Gastroesophageal sphincter (tissue), 3 donors: ENCODE measurements at regions not wholly inside any gene's neighbourhood (a gene's known extent, or its start where the extent isn't known, plus 50 kb on each side); places are given as distances from the start of the nearest gene placed in this dataset.

Source experiments
- POLR2A ChIP-seq, 2 donors: fragments of 450-650 bp; IDR thresholded peaks; one replicate each; pipeline ENCODE4 v1.6.1; 2017; ENCODE audit warnings: antibody characterized with exemption in 2 of 2, mild to moderate bottlenecking in 2 of 2, moderate library complexity in 1 of 2
- POLR2AphosphoS5 ChIP-seq: sonication (generic); formaldehyde crosslinking; IDR thresholded peaks from one replicate; pipeline ENCODE4 v1.6.1; 2017; ENCODE audit warnings: antibody characterized with exemption
- TF ChIP-seq, protein P1 (sequence below), 4 experiments: fragments of 200-600 bp in 2 of 4; fragments of 450-650 bp in 2 of 4; sonication (generic) in 1 of 4; IDR thresholded peaks; one replicate each; pipeline ENCODE4 v1.5.1; 2017 to 2019; ENCODE audit warnings: antibody characterized with exemption in 4 of 4, mild to moderate bottlenecking in 2 of 4, moderate library complexity in 2 of 4

DNA sequence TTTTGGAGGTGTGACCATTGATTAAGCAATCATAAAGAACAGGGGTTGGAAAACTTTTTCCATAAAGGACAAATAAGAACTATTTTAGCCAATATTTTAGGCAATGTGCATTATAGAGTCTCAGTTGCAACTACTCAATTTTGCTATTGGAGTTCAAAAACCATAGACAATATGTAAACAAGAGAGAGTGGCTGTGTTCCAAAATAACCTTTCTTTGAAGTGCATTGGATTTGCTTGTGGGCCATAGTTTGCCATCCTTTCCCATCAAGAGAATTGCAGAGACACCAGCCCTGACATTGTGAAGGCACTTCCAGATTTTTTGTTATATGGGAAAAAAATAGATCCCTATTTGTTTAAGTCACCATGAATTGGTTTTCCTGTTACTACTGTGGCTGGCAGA lies 63.3 kb upstream of the LARGE1 start:
- TF ChIP-seq, protein P1, sequence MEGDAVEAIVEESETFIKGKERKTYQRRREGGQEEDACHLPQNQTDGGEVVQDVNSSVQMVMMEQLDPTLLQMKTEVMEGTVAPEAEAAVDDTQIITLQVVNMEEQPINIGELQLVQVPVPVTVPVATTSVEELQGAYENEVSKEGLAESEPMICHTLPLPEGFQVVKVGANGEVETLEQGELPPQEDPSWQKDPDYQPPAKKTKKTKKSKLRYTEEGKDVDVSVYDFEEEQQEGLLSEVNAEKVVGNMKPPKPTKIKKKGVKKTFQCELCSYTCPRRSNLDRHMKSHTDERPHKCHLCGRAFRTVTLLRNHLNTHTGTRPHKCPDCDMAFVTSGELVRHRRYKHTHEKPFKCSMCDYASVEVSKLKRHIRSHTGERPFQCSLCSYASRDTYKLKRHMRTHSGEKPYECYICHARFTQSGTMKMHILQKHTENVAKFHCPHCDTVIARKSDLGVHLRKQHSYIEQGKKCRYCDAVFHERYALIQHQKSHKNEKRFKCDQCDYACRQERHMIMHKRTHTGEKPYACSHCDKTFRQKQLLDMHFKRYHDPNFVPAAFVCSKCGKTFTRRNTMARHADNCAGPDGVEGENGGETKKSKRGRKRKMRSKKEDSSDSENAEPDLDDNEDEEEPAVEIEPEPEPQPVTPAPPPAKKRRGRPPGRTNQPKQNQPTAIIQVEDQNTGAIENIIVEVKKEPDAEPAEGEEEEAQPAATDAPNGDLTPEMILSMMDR (IDR thresholded peaks at IDR 0.05): no peak
- TF ChIP-seq POLR2A (IDR thresholded peaks at IDR 0.05) (no peak), POLR2AphosphoS5 (no peak)
